OCI-LY1 (cell line): ENCODE measurements at regions not wholly inside any gene's neighbourhood (a gene's known extent, or its start where the extent isn't known, plus 50 kb on each side); places are given as distances from the start of the nearest gene placed in this dataset.
A peak's percentile ranks its signal among the peaks of the same experiment; 100 is the strongest.
"Not testable (repeated sequence)": the region's sequence is repeated elsewhere in the genome, so short reads cannot be mapped to it uniquely, and the experiment has no call there.

ENCODE experiments used
- H2AFZ ChIP-seq: fragments of 200-600 bp; sonication (generic), shearing (Covaris generic); 2 replicates; pipeline ENCODE4 v1.6.0; 2014; ENCODE audit warnings: antibody characterized with exemption, mild to moderate bottlenecking, low read length
- H3F3A ChIP-seq: fragments of 200-600 bp; sonication (generic), shearing (Covaris generic); 2 replicates; pipeline ENCODE4 v1.6.0; 2014; ENCODE audit warnings: mild to moderate bottlenecking, antibody characterized with exemption, low read length, moderate library complexity; ENCODE audit not compliant: insufficient read depth
- H3K27ac ChIP-seq: fragments of 200-600 bp; sonication (generic); 2 replicates; pipeline ENCODE4 v1.5.1; 2014; ENCODE audit warnings: low read length, mixed run types, mild to moderate bottlenecking, low read depth; ENCODE audit not compliant: poor library complexity, severe bottlenecking
- H3K27me3 ChIP-seq: fragments of 200-600 bp; sonication (generic); 2 replicates; pipeline ENCODE4 v1.6.0; 2014; ENCODE audit warnings: antibody characterized with exemption, mild to moderate bottlenecking, low read length, moderate library complexity; ENCODE audit not compliant: insufficient read depth
- H3K36me3 ChIP-seq: fragments of 200-600 bp; sonication (generic); 2 replicates; pipeline ENCODE4 v1.6.1; 2014; ENCODE audit warnings: mild to moderate bottlenecking, antibody characterized with exemption, low read length, moderate library complexity, mixed read lengths; ENCODE audit not compliant: insufficient read depth
- H3K4me1 ChIP-seq: fragments of 200-600 bp; sonication (generic); 2 replicates; pipeline ENCODE4 v1.5.1; 2014; ENCODE audit warnings: mild to moderate bottlenecking, low read length, moderate library complexity; ENCODE audit not compliant: insufficient read depth, severe bottlenecking
- H3K4me2 ChIP-seq: fragments of 200-600 bp; sonication (generic), shearing (Covaris generic); 2 replicates; pipeline ENCODE4 v1.6.1; 2014; ENCODE audit warnings: low read length
- H3K4me3 ChIP-seq: fragments of 200-600 bp; sonication (generic); 2 replicates; pipeline ENCODE4 v1.5.1; 2014; ENCODE audit warnings: low read length, low read depth, mild to moderate bottlenecking, mixed read lengths; ENCODE audit not compliant: poor library complexity, severe bottlenecking
- H3K79me2 ChIP-seq: fragments of 200-600 bp; shearing (Covaris generic); 2 replicates; pipeline ENCODE4 v1.6.1; 2016; ENCODE audit warnings: mixed run types, low read length, mixed read lengths; ENCODE audit not compliant: insufficient read depth
- H3K9ac ChIP-seq: fragments of 200-600 bp; sonication (generic), shearing (Covaris generic); 2 replicates; pipeline ENCODE4 v1.6.1; 2014; ENCODE audit warnings: mild to moderate bottlenecking, low read length, mixed read lengths
- H3K9me2 ChIP-seq: fragments of 200-600 bp; sonication (generic), shearing (Covaris generic); 2 replicates; pipeline ENCODE4 v1.6.1; 2014; ENCODE audit warnings: low read depth, mild to moderate bottlenecking, low read length, mixed read lengths
- H3K9me3 ChIP-seq: fragments of 200-600 bp; shearing (Covaris generic); 2 replicates; pipeline ENCODE4 v1.6.1; 2014; ENCODE audit warnings: low read length, mixed read lengths
- H4K20me1 ChIP-seq: fragments of 200-600 bp; sonication (generic), shearing (Covaris generic); 2 replicates; pipeline ENCODE4 v1.6.0; 2016; ENCODE audit warnings: mild to moderate bottlenecking, low read length; ENCODE audit not compliant: insufficient read depth
- CTCF ChIP-seq: fragments of 200-600 bp; sonication (generic), shearing (Covaris generic); IDR thresholded peaks from 2 replicates; pipeline ENCODE4 v1.5.1; 2017; ENCODE audit warnings: mild to moderate bottlenecking, antibody characterized with exemption, low read length, moderate library complexity, mixed read lengths
- EZH2 ChIP-seq: fragments of 200-600 bp; sonication (generic), shearing (Covaris generic); IDR thresholded peaks from 2 replicates; pipeline ENCODE4 v1.8.0; 2017; ENCODE audit warnings: borderline replicate concordance, mixed run types, mild to moderate bottlenecking, antibody characterized with exemption, low read length, moderate library complexity, mixed read lengths

GRCh38 chr2:32882816-32883810, 63.6 kb upstream of the LTBP1 start:
- no peak overlapping the region for H3K4me3 ChIP-seq
- TF ChIP-seq CTCF (no peak), EZH2 (no peak)
- no peaks in the 10 kb centered on the region for H3K9me2 ChIP-seq
- peak overlapping the region; percentile 58; the same call in 1 of the 2 replicates for H2AFZ ChIP-seq
- peaks cover 5% of the 10 kb centered on the region for H3K4me1 ChIP-seq
- H3F3A ChIP-seq, result no peaks in the 10 kb centered on the region
- H3K9ac ChIP-seq, result no peak overlapping the region
- H3K27me3 ChIP-seq, result no peaks in the 10 kb centered on the region
- H3K9me3 ChIP-seq, result peaks cover 3% of the 10 kb centered on the region; the same call in 1 of the 2 replicates
- H3K79me2 ChIP-seq, result no peaks in the 10 kb centered on the region
- no peak overlapping the region for H3K4me2 ChIP-seq
- H3K36me3 ChIP-seq, result no peaks in the 10 kb centered on the region; the same call in 1 of the 2 replicates
- no peaks in the 10 kb centered on the region for H4K20me1 ChIP-seq
- H3K27ac ChIP-seq, result no peak overlapping the region

DNA sequence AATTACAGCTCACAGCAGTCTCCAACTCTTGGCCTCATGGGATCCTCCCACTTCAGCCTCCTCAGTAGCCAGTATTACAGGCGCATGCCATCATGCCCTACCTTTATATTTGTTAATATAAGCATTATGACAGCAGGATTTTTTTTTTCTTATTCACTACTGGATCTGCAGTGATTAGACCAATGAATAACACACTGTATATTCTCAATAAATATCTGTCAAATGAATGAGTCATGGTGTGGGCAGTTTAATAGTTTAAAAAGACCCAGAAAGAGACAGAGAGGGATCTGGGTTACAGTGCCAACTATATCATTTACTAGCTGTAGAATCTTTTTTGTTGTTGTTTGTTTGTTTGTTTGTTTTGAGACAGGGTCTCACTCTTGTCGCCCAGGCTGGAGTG, 62.4 kb upstream of the LTBP1 start:
- H3F3A ChIP-seq, result no peaks in the 10 kb centered on the region
- H3K9me3 ChIP-seq, result peaks cover 3% of the 10 kb centered on the region; the same call in 1 of the 2 replicates
- no peak overlapping the region for H3K4me2 ChIP-seq
- no peaks in the 10 kb centered on the region; the same call in 1 of the 2 replicates for H3K36me3 ChIP-seq
- H4K20me1 ChIP-seq, result no peaks in the 10 kb centered on the region
- H3K4me1 ChIP-seq, result peaks cover 3% of the 10 kb centered on the region
- no peak overlapping the region for H3K9ac ChIP-seq
- no peaks in the 10 kb centered on the region for H3K79me2 ChIP-seq
- H3K9me2 ChIP-seq, result no peaks in the 10 kb centered on the region
- H3K4me3 ChIP-seq, result no peak overlapping the region
- TF ChIP-seq EZH2 (no peak), CTCF (no peak)
- no peak overlapping the region for H2AFZ ChIP-seq
- H3K27ac ChIP-seq, result no peak overlapping the region
- H3K27me3 ChIP-seq, result no peaks in the 10 kb centered on the region

DNA sequence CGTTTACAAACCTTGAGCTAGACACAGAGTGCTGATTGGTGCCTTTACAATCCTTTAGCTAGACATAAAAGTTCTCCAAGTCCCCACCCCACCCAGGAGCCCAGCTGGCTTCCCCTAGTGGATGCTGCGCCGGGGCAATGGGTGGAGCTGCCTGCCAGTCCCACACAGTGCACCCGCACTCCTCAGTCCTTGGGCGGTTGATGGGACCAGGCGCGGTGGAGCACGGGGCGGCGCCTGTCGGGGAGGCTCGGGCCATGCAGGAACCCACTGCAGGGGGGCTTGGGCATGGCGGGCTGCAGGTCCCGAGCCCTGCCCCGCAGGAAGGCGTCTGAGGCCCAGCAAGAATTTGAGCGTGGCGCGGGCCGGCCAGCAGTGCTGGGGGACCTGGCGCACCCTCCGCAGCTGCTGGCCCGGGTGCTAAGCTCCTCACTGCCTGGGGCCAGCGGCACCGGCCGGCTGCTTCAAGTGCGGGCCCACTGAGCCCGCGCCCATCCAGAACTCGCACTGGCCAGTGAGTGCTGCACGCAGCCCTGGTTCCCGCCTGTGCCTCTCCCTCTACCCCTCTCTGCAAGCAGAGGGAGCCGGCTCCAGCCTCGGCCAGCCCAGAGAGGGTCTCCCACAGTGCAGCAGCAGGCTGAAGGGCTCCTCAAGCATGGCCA, 60.2 kb upstream of the LTBP1 start:
- not testable (repeated sequence) for H3K9ac ChIP-seq, H3K4me2 ChIP-seq, H3K27ac ChIP-seq, H3K9me2 ChIP-seq, H2AFZ ChIP-seq, H3K36me3 ChIP-seq, H4K20me1 ChIP-seq, H3K27me3 ChIP-seq, H3K4me1 ChIP-seq, H3K9me3 ChIP-seq, H3F3A ChIP-seq, H3K79me2 ChIP-seq, H3K4me3 ChIP-seq
